Right kidney (tissue), 1 donor: ENCODE measurements at regions not wholly inside any gene's neighbourhood (a gene's known extent, or its start where the extent isn't known, plus 50 kb on each side); places are given as distances from the start of the nearest gene placed in this dataset.
"Not testable (repeated sequence)": the region's sequence is repeated elsewhere in the genome, so short reads cannot be mapped to it uniquely, and the experiment has no call there.

Experiments
- DNase-seq: peaks from one replicate; pipeline ENCODE4 v3.0.0-alpha.2; 2016

DNA sequence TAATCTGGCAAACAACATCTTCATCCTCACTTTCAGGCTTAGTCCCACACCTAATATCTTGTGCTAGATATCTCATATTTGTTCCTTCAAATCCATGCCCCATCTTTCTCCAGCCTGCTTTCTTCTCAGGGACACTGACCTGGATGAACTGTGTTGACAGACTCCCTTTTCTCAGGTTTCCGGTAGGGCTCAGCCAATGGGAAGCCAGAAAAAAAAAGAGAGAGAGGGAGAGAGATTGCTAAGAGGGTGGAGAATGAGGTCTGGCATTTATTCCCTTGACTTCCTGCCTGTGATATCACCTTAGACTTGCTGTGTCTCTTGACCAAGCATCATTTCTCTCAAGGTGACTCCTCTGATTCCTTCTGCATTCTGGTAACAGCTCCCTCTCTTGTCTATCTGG, 145.6 kb upstream of the ABI3BP start:
- no peak for DNase-seq

DNA sequence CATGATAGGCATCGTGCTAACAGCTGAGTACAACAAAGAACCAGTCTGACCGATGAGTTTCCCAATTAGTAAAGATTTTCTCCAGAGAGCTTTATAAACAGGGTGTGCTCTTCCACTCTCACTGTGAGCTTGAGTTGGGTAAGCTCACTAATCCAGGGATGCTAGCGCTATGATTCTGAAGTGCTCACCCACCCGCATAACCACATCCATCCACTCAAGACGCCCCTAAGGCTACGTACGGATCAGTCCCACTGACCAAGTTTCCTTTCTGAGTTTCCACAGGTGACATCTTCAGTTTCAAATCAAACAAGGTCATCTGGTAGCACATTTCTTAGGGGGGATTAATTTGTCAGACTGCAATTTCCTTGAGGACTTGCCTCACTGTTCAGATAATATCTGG, 141.1 kb upstream of the ABI3BP start:
- no peak for DNase-seq

DNA sequence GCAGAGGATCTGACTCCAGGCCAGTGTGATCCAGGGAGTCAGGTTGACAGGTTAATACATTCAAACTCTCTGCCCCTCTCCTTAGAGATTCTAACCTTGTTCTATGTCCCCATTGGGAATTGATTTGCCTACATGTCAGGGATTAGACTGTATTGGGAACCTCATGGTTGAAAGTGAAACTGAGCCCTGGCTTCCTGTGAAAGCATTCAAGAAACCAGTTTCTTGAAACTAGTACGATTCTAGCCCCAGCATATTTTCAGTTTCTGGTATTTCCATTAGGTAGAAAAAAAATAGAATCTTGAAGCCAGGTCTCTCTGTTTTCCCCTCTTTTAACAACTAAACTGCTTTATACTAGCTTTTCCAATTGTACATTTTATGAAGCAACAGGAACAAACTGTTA, 140.4 kb upstream of the ABI3BP start:
- no peak for DNase-seq

DNA sequence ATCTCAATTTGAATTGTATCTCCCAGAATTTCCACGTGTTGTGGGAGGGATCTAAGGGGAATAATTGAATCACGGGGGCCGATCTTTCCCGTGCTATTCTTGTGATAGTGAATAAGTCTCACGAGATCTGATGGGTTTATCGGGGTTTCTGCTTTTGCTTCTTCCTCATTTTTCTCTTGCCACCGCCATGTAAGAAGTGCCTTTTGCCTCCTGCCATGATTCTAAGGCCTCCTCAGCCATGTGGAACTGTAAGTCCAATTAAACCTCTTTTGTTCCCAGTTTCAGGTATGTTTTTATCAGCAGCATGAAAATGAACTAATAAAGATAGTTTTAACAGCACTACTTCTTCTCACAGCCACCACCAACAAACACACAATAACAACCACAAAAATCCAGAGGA, 140.0 kb upstream of the ABI3BP start:
- not testable (repeated sequence) for DNase-seq

DNA sequence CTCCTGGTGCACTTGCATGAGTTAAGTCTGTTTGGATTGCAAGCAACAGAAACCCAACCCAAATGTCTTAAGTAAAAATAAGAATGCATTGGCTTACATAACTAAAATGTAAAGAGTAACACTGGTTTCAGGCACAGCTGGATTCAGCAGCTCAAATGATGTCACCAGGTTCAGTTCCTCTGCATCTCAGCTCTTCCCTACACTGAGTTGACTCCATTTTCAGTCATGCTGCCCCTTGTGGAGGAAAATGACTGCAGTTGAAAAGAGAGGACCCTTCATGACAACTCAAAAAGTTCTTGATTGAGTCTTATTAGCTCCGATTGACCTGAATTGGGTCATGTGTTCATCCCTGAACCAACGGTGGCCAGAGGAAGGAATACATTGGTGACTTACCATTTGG, 138.5 kb upstream of the ABI3BP start:
- no peak for DNase-seq

DNA sequence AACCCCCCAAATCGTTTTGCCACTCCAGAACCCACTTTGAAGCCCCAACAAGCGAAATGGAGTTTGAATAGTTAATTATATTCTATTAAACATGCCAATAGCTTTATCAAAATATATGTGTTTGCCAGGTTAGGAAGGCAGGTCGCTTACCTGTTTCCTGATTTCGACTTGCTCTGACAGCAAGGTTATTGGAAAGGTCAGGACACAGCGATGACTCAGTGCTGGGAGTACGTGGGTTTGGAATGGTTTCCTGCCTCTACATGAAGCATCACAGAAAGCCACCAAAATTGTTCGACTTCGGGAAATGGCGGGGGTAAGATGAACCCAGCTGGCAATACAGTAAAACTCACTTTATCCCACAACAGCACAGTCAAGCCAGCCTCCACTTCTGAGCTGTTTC, 135.6 kb upstream of the ABI3BP start:
- no peak for DNase-seq

DNA sequence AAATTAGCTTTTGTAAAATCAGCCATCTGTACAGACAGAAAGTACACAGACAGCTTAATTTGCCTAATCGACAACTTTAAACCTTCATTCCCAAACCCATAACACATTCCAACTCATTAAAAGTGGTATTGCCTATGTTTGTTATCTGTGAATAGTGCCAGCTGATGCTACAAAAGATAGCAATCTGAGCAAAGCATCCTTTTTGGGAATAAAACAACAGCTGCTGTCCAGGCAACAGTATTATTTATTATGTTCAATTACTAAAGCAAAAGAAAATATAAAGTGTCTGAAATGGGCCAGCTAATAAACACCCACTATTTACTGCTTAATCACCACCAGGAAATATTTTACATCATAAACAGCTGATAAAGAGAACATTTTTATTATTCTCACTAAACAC, 134.8 kb upstream of the ABI3BP start:
- DNase-seq, result no peak

DNA sequence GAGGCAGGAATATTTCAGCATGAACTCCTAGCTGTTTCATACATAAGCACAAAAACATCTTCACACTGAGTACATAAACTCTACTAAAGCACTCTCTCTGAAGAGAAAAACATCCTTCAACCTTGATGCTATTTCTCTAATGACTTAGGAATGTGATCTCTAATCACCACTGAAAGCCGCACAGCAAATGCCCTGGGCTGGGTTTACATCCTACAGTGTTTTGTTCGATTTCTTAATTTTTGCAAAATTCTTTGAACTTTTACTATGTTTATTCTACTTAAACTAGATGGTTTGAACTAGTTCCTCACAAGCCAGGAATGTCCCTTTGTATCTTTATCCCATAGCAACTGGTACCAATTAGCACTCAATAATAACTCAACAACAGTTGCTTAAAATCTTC, 130.9 kb upstream of the ABI3BP start:
- DNase-seq, result no peak

DNA sequence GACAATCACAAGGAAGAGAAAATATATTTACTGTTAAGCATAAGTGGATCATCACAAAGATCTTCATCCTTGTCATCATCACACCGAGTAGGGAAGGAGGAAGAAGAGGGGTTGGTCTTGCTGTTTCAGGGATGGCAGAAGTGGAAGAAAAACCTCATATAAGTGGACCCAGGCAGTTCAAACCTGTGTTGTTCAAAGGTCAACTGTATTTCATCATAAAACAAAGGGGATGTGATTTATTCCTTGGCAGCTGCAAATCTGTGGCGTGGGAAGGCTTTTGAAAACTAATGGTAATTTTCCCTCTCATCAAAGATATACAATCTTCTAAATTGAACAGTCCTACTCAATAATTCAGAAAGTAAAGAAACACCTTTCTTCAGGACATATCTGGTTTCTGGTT, 129.9 kb upstream of the ABI3BP start:
- DNase-seq, result no peak

DNA sequence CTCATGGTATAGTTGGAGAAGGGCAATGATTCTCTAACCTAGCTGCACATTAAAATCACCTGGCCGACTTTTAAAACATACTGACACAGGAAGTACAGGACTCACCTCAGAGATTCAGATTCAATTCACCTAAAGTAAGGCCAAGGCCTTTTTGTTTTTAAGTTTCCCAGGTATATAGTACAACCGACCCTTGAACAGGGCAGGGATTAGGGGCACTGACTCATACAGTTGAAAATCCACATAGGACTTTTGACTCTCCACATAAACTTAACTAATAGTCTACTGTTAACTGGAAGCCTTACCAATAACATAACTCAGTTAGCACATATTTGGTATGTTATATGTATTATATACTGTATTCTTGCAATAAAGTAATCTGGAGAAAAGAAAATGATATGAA, 129.5 kb upstream of the ABI3BP start:
- no peak for DNase-seq

DNA sequence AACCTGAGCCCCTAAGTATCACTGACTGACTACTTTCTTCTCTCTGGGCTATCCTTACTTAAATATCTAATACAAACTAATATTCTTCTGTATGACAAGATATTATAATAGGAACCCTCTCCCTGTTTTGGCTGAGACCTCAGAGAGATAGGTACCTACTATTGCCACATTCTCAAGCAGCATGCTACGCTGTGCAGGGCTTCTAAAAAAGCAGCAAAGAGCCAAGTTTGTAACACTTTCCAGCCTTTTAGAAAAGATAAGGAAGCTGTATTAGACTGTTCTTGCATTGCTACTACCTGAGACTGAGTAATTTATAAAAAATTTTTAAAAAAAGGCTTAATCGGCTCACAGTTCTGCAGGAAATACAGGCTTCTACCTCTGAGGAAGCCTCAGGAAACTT, 126.8 kb upstream of the ABI3BP start:
- DNase-seq, result no peak

DNA sequence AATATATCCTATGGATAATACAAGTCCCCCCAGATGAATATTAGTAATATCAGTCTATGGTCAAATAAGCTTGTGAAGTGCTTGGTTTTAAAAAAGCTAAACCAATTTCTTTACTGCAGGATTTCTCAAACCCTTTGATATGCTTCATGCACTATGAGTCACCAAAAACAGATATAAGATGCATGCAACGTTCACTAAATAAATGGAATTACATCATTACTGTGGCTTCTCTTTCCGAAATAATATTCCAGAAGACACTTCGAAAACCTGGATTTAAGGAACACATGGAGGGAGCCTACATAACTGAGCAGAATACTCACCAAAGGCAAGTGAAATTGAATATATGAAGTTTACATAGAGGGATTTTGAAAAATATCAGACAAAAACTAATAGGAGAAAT, 126.3 kb upstream of the ABI3BP start:
- DNase-seq, result no peak

DNA sequence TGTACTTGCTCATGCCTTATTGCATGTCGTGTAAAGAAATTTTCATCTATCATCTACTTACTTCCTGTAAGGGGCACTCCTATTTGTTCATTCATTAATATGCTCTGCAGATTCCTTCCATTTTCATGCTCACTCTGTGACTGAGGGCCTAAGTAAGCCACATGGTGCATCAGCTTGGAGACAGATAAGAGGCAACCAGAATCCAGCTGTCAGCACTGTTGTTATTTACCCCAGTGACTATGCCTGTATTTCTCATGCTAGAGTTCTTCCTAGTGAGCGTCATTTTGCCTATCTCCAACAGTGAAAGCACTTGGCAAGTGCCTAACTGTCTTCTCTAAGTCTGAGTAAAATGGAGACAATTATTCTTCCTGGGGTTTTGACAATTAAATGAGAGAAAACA, 124.8 kb upstream of the ABI3BP start:
- no peak for DNase-seq

DNA sequence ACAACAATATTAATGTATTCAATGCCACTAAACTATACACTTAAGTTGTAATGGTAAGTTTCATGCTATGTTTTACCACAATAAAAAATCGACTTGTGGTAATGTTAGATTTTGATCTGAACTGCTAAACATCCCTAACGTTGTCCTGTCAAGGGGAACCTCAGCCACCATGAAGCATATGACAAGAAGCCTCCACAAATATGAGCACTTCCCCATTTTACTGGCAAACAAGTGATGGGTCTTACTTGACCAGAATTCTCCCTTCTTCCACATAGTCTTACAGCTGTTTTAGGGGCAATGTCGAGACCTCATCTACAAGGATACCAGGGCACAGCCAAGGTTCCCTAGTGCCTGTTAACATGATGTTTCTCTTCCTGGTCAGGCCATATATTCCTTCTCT, 124.2 kb upstream of the ABI3BP start:
- DNase-seq, result no peak

DNA sequence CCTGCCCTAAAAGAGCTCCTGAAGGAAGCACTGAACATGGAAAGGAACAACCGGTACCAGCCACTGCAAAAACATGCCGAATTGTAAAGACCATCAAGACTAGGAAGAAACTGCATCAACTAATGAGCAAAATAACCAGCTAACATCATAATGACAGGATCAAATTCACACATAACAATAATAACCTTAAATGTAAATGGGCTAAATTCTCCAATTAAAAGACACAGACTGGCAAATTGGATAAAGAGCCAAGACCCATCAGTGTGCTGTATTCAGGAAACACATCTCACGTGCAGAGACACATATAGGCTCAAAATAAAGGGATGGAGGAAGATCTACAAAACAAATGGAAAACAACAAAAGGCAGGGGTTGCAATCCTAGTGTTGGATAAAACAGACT, 117.1 kb upstream of the ABI3BP start:
- not testable (repeated sequence) for DNase-seq

DNA sequence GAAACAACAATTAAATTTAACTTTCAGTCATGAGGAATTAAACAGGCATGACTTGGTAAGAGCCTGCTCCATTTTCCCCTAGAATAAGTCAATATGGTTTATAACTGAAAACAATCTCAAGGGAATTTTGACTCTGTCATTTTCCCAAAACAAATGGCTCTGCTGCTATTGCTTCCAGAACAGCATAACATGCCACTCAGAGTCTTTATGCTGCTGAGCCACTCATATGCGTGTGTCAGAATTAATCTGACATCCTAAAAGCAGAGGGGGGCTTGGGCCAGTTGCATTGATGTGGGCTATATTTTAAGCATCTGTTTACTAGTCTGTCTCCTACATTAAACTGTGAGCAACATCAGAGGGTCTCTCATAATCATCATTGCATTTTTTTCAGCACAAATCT, 111.1 kb upstream of the ABI3BP start:
- no peak for DNase-seq

DNA sequence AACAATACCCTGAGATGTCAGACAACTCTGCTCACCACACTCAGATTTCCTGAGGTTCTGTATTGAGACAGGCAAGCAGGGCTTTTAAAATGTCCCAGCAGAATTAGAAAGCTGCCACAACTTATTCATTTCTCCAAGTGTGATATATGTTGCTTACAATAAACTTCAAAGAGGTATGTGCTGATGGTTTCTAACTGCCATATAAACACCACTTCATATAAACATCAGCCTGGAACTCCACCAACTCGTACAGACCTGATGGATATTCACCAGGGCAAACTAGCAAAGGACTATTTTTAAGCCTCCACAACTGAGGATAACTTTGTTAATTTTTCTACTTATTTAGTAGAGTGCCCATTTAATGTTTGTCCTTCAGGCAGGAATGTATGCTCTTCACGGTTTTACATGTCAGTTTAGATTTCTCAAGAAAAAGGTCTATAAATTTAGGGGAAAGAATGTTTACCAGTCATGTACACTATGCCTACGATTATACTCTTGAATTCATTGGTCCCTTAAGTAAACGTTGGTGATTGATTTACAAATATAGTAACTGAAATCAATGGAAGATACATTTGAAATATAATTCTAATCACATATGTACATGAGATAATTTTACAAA, 109.6 kb upstream of the ABI3BP start:
- DNase-seq, result no peak

DNA sequence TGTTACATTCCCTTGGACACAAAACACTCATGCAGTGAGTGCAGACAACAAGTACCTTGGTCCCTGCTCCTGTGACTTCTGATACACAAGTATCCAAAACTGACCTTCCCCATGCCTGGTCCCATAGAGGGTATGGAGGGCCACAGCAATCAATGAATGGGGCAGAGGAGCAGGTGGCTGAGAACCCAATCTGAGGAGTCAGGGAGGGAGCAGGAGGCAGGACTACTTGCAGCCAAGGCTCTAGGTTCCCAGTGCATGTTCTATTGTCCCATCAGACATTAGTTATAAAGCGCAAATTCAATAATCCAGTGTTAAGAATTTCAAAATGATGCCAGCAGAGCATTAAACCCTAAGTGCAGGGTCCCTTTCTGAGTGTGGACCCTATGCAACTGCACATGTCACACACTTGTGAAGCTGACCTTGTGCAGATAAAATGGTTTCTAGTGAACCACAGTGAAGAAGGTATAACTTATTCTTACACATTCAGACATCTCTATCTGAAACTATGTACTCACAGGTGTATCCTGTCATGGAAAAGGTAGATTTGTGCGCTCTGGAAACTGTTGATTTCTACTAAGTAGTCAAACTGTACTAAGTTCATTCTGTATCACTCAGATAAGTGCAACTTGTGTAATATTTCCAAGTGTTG, 107.3 kb upstream of the ABI3BP start:
- no peak for DNase-seq

DNA sequence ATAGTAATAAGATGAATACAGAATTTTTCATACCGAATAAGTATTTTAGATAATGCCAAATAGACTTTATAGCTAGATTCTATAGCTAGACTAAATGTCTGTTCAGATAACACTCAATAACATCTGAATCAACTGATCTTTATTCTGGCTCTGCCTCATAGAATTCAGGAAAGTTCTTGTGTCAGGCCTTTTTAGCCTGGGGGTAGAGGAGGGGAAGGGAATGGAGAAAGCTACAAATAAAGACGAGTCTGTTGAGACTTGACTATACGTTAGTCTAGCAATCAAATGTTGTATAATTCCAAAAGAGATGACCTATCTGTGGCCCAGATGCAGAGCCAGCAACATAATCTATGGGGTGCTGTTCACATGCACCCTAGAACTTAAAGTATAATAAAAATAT, 106.6 kb upstream of the ABI3BP start:
- DNase-seq, result no peak

DNA sequence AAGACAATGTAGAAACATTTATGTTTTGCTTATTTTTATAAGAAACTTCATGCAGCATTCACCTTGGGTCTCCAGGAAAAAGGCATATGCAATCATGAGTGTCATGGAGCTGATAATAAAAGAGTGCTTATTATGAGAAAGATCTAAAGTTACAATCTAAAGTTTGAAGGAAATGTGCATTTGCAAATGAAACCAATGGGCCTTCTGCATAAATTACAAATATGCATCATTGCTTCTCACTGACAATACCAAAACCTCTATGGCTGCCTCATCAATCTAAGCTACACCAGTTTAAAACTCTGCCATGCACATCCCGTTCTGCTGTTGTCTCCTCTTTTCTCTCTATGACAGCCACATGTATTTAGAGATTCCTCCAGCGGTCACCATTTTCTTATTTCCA, 103.2 kb upstream of the ABI3BP start:
- DNase-seq, result no peak

DNA sequence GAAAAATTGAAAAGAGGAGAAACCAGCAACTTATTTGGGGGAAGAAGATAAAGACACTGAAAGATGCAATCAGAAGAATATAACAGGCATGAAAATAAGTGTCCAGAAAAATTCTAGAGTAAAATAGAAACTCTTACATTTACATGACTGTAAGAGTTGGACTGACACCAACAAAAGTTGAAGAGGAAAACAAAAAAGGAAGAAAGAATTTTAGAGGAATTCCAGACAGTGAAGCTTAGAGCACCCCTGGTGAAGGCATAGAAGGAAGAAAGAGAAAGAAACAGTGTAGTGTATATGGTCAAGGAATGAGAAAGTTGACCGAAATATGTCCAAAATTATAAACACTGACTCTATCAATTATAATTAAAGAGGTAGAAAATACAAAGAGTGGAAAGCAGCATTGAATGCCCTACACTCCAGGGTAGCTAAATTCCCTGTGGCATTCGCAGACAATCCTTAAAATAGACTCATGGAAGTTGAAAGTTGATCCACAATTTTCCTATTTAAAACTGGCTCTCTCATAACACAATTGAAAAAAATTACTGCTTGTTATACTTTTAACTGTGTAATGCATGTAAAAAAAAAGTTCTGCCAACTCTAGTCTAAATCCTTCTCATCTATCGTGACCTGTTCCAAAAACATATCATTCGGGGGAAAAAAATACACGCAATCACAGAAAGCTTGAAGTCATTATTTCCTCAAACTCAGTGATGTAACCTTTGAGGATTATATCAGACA, 102.6 kb upstream of the ABI3BP start:
- DNase-seq, result no peak

DNA sequence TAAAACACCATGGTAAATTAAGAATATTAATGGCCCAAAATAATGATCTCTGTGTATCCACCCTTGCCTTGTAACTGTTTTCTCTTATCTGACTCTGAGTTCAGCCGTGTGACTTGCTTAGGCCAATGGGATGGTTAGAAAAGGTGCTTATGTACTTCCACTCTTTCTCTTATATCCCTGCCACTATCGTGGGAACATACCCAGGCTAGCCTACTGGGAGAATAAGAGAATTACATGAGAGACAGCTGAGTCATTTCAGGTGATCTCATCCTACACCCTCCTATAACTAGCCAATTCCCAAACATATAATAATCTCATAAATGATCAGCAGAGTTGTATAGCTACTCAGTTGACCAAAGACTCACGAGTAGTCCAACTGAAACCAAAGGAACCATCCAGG, 98.3 kb upstream of the ABI3BP start:
- DNase-seq, result no peak

DNA sequence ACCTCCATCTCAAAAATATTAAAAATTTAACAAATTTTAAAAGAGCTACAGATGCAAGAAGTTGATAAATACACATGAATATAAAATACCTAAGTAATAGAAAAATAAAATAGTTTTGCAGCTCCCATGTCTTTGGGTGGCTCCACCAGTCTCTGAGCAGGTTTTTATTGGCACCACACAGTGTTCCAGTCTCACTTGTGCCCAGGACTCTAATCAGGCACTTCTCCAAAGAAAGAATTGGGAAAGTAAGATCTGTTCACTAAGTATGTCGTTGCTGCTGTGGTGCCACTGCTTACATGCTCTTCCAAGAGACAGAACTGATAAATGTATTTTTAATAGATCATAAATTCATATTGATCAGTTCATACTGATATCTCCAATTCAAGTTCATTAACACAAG, 92.5 kb upstream of the ABI3BP start:
- no peak for DNase-seq

DNA sequence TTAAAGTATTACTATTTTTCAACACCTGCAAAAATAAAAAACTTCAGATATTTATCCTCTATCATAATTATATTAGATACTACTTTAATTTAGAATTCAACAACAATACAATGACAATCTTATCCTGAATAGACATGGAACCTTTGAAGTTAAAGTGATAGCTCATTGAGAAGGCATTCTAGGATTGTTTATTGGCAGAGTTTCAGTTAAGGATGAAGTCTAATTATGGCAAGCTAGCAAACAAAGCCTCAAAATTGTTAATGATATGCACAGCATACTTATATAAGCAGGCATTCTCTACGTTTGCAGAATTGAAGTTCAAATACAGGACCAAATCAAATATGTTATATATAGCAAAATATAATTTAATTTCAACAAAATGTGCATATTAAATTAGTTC, 91.2 kb upstream of the ABI3BP start:
- DNase-seq, result no peak
